HepG2 (cell line): ENCODE measurements at regions not wholly inside any gene's neighbourhood (a gene's known extent, or its start where the extent isn't known, plus 50 kb on each side); places are given as distances from the start of the nearest gene placed in this dataset.

Experiments used
- ATAC-seq: fragments of 200-7000 bp; cut with Tn5 transposase; 3 replicates; pipeline ENCODE4 v1.9.1; 2020; ENCODE audit warnings: mild to moderate bottlenecking, moderate library complexity
- BruUV-seq: library from RNA; stranded (reverse); fragments of 400-500 nt; replicated peaks from 2 replicates; lab custom pipeline; 2021; lab: Mats Ljungman, UMichigan
- CTCF ChIA-PET: fragments of 300-600 bp; formaldehyde crosslinking; extraction: SDS; loops from one replicate; lab custom pipeline; 2021; ENCODE audit warnings: low total read pairs, inconsistent platforms, low intra/inter-chr PET ratio; lab: Yijun Ruan, JAX
- POLR2A ChIA-PET: fragments of 350-600 bp; sonication (Branson Sonifier 250); formaldehyde crosslinking; loops from one replicate; lab custom pipeline; 2020; ENCODE audit warnings: antibody characterized with exemption, inconsistent platforms; lab: Yijun Ruan, JAX
- DNase-seq: peaks from one replicate; pipeline ENCODE4 v3.0.0-alpha.2; 2015; ENCODE audit warnings: low spot score
- FAIRE-seq: peaks from 3 replicates; lab custom pipeline; 2011; peaks lifted over from hg19 to GRCh38; lab: Jason Lieb, UNC
- H2AFZ ChIP-seq: one replicate; pipeline ENCODE4 v1.6.1; 2011; ENCODE audit warnings: low read length, inconsistent platforms
- H3K27ac ChIP-seq: fragments of 300-600 bp; 3 replicates; pipeline ENCODE4 v1.8.0; 2011; ENCODE audit warnings: mixed run types, mild to moderate bottlenecking, mixed read lengths, low read length, inconsistent platforms; ENCODE audit not compliant: insufficient read depth; ENCODE audit errors: extremely low read length
- H3K27me3 ChIP-seq, 2 experiments: fragments of 200-600 bp in 1 of 2; 2 replicates in 1 of 2; 3 replicates in 1 of 2; pipeline versions ENCODE4 v1.6.0 to v1.8.0; 2011; ENCODE audit warnings: low read length in 2 of 2, mild to moderate bottlenecking in 2 of 2, moderate library complexity in 2 of 2, inconsistent platforms in 1 of 2; ENCODE audit not compliant: insufficient read depth in 2 of 2, control insufficient read depth in 1 of 2
- H3K36me3 ChIP-seq, 2 experiments: fragments of 200-600 bp in 1 of 2; replicated peaks in 1 of 2; 2 replicates in 1 of 2; 3 replicates in 1 of 2; pipeline versions ENCODE4 v1.5.1 to v1.8.0; 2011; ENCODE audit warnings: low read length in 2 of 2, inconsistent platforms in 1 of 2; ENCODE audit not compliant: insufficient read depth in 2 of 2, control insufficient read depth in 1 of 2
- H3K4me1 ChIP-seq: 2 replicates; pipeline ENCODE4 v1.5.1; 2012; ENCODE audit warnings: low read length, inconsistent platforms; ENCODE audit not compliant: insufficient read depth
- H3K4me2 ChIP-seq: 2 replicates; pipeline ENCODE4 v1.6.0; 2011; ENCODE audit warnings: low read depth, low read length, inconsistent platforms
- H3K4me3 ChIP-seq, 3 experiments: fragments of 200-600 bp in 1 of 3; sonication (generic), shearing (Covaris generic) in 1 of 3; replicated peaks in 1 of 3; 2 replicates each; pipeline ENCODE4 v1.5.1; 2011 to 2016; ENCODE audit warnings: low read length in 3 of 3, inconsistent platforms in 2 of 3, low read depth in 2 of 3, mild to moderate bottlenecking in 2 of 3, control low read depth in 1 of 3, mixed read lengths in 1 of 3; ENCODE audit not compliant: insufficient read depth in 1 of 3
- H3K79me2 ChIP-seq: one replicate; pipeline ENCODE4 v1.6.1; 2011; ENCODE audit warnings: low read length, inconsistent platforms; ENCODE audit not compliant: insufficient read depth
- H3K9ac ChIP-seq: 2 replicates; pipeline ENCODE4 v1.6.0; 2011; ENCODE audit warnings: mild to moderate bottlenecking, low read depth, low read length, inconsistent platforms; ENCODE audit not compliant: insufficient read depth
- H3K9me3 ChIP-seq: 2 replicates; pipeline ENCODE4 v1.5.1; 2012; ENCODE audit warnings: mild to moderate bottlenecking, low read length
- H4K20me1 ChIP-seq: 2 replicates; pipeline ENCODE4 v1.6.0; 2011; ENCODE audit warnings: inconsistent platforms, mild to moderate bottlenecking, low read length, moderate library complexity; ENCODE audit not compliant: insufficient read depth
- ADNP ChIP-seq: sonication (generic); formaldehyde crosslinking; IDR thresholded peaks from 2 replicates; pipeline ENCODE4 v1.4.0; 2020; ENCODE audit warnings: missing genetic modification reagents
- CBX2 ChIP-seq, 2 experiments: fragments of 200-600 bp in 1 of 2; sonication (generic); formaldehyde crosslinking in 1 of 2; IDR thresholded peaks; 2 replicates each; pipeline versions ENCODE4 v1.7.0 to v1.8.1; 2018 to 2022; ENCODE audit warnings: low read depth in 2 of 2, low read length in 1 of 2, mild to moderate bottlenecking in 1 of 2, missing genetic modification reagents in 1 of 2
- ELF4 ChIP-seq: sonication (generic); formaldehyde crosslinking; IDR thresholded peaks from 2 replicates; pipeline ENCODE4 v1.5.0; 2020; ENCODE audit warnings: missing genetic modification reagents, mild to moderate bottlenecking, moderate library complexity, borderline replicate concordance
- HDAC2 ChIP-seq: sonication (generic); formaldehyde crosslinking; IDR thresholded peaks from 2 replicates; pipeline ENCODE4 v1.4.0; 2020; ENCODE audit warnings: missing genetic modification reagents
- NFE2L1 ChIP-seq: sonication (generic); formaldehyde crosslinking; IDR thresholded peaks from 2 replicates; pipeline ENCODE4 v1.4.0; 2020; ENCODE audit warnings: missing genetic modification reagents, mild to moderate bottlenecking, borderline replicate concordance
- PTBP1 ChIP-seq: fragments of 200-400 bp; formaldehyde crosslinking; IDR thresholded peaks from 2 replicates; pipeline ENCODE4 v1.6.1; 2018; ENCODE audit warnings: low read length, low read depth; ENCODE audit not compliant: poor library complexity, severe bottlenecking
- TAF1 ChIP-seq: sonication (generic); formaldehyde crosslinking; IDR thresholded peaks from 2 replicates; pipeline ENCODE4 v1.4.0; 2020; ENCODE audit warnings: missing genetic modification reagents
- ZNF326 ChIP-seq: sonication (generic); formaldehyde crosslinking; IDR thresholded peaks from 2 replicates; pipeline ENCODE4 v1.4.0; 2020; ENCODE audit warnings: missing genetic modification reagents, borderline replicate concordance
- ZNF382 ChIP-seq: sonication (generic); formaldehyde crosslinking; IDR thresholded peaks from 2 replicates; pipeline ENCODE4 v1.5.0; 2020; ENCODE audit warnings: missing genetic modification reagents, mild to moderate bottlenecking, borderline replicate concordance
- ZNF570 ChIP-seq: sonication (generic); formaldehyde crosslinking; IDR thresholded peaks from 2 replicates; pipeline ENCODE4 v1.4.0; 2020; ENCODE audit warnings: mild to moderate bottlenecking, missing genetic modification reagents, borderline replicate concordance
- ZNF670 ChIP-seq: sonication (generic); formaldehyde crosslinking; IDR thresholded peaks from 2 replicates; pipeline ENCODE4 v1.8.0; 2022; ENCODE audit warnings: mild to moderate bottlenecking, missing genetic modification reagents, borderline replicate concordance
- WGBS: methylation state at CpG from one replicate; pipeline ENCODE4 v1.1.6; 2017; ENCODE audit warnings: low lambda C conversion rate; 5-methylcytosine and 5-hydroxymethylcytosine counted together
- in situ Hi-C: cut with HindIII; loops from 2 replicates; pipeline ENCODE4 v1.10.0; 2017; ENCODE audit warnings: low pct_unique_long_range_greater_than_20kb; ENCODE audit not compliant: extremely low pct_ligation_motif_present
- intact Hi-C: fragments of 100-400 bp; cut with micrococcal nuclease; formaldehyde crosslinking; loops from one replicate; pipeline ENCODE4 v1.10.0; 2022; ENCODE audit not compliant: unreplicated experiment
- TF ChIP-seq, protein P1 (sequence below): sonication (generic); formaldehyde crosslinking; conservative IDR thresholded peaks from 2 replicates; pipeline ENCODE4 v1.8.0; 2022; ENCODE audit warnings: missing genetic modification reagents

DNA sequence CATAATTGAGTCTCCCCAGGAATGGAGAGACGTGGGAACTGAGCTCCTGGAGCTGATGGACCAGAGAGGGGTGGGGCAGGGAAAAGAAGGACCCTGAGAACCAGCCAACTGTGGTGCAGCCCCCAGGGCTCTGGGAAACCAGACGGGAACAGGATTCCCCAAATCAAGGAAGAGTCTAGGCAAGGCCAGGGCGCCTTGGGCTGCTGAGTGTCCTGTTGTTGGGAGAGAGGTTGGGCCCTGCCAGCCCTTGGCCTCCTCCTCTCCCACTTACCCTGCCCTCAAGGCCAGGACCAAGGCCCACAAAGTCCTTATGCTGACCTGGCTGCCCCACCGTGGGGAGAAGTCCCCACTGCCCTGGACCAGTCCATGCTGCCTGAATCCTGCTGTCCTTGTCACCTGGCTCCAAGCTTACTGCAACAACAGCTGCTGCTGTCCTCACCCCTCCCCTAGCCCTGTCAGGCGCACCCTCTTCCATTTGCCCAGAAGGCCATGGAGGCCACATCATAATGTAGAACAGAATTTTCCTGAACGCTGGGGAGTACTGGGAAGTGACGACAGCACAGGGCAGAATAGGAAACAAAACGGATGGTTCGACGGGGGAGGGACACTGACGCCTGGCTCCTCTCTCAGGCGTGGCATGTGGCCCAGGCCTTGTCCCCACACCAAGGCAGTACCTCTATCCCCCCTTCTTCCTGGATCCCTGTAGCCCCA is 132.9 kb upstream of the ZMIZ1 start:
- H2AFZ ChIP-seq, result no peak overlapping the region
- DNase-seq, result no peak
- in situ Hi-C loops (no loop called here), intact Hi-C loops (loop anchor here (2.0 kb wide), 1 partner anchor 37 kb away; no protein-coding TSS in a partner anchor)
- ChIA-PET CTCF (no interaction called here), POLR2A (interaction anchor here (1.2 to 2.1 kb wide), 2 partner anchors 10 to 37 kb away, joined by 3 to 5 read pairs; no protein-coding TSS in a partner anchor)
- peaks cover 3 to 28% of the 10 kb centered on the region in 2 experiments; a peak in 3 of 5 replicates for H3K27me3 ChIP-seq
- 55% methylated on average over 10 of the region's 12 CpGs for WGBS
- no peaks in the 10 kb centered on the region for H4K20me1 ChIP-seq
- BruUV-seq, result no TSS peak
- no peak for ATAC-seq
- H3K27ac ChIP-seq, result no peak overlapping the region
- H3K4me3 ChIP-seq, result no peak overlapping the region
- TF ChIP-seq ADNP (CRISPR knock-in tag) (no peak), PTBP1 (no peak), ELF4 (no peak), ZNF570 (CRISPR knock-in tag) (no peak), ZNF382 (no peak), CBX2 (IDR thresholded peaks at IDR 0.05; ENCODE audit: low read depth, low read length) (no peak), CBX2 (CRISPR knock-in tag; IDR thresholded peaks at IDR 0.05; ENCODE audit: low read depth) (no peak), ZNF326 (CRISPR knock-in tag) (no peak), NFE2L1 (CRISPR knock-in tag) (no peak), HDAC2 (CRISPR knock-in tag) (no peak), ZNF670 (CRISPR knock-in tag) (no peak), TAF1 (no peak)
- TF ChIP-seq, protein P1, sequence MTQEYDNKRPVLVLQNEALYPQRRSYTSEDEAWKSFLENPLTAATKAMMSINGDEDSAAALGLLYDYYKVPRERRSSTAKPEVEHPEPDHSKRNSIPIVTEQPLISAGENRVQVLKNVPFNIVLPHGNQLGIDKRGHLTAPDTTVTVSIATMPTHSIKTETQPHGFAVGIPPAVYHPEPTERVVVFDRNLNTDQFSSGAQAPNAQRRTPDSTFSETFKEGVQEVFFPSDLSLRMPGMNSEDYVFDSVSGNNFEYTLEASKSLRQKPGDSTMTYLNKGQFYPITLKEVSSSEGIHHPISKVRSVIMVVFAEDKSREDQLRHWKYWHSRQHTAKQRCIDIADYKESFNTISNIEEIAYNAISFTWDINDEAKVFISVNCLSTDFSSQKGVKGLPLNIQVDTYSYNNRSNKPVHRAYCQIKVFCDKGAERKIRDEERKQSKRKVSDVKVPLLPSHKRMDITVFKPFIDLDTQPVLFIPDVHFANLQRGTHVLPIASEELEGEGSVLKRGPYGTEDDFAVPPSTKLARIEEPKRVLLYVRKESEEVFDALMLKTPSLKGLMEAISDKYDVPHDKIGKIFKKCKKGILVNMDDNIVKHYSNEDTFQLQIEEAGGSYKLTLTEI, result no peak
- H3K36me3 ChIP-seq, result no peaks in the 10 kb centered on the region
- no peaks in the 10 kb centered on the region for H3K9me3 ChIP-seq
- no peaks in the 10 kb centered on the region for H3K79me2 ChIP-seq
- no peak overlapping the region for H3K9ac ChIP-seq
- no peak for FAIRE-seq
- no peak overlapping the region for H3K4me2 ChIP-seq
- peaks cover 53% of the 10 kb centered on the region for H3K4me1 ChIP-seq
